ENCODE measurements at regions not wholly inside any gene's neighbourhood (a gene's known extent, or its start where the extent isn't known, plus 50 kb on each side); places are given as distances from the start of the nearest gene placed in this dataset.
A peak's percentile ranks its signal among the peaks of the same experiment; 100 is the strongest.
"Not testable (repeated sequence)": the region's sequence is repeated elsewhere in the genome, so short reads cannot be mapped to it uniquely, and the experiment has no call there.

GRCh38 chr12:102344691-102345090, 135.7 kb downstream of the IGF1 start:
- DNase-seq = no peak

DNA sequence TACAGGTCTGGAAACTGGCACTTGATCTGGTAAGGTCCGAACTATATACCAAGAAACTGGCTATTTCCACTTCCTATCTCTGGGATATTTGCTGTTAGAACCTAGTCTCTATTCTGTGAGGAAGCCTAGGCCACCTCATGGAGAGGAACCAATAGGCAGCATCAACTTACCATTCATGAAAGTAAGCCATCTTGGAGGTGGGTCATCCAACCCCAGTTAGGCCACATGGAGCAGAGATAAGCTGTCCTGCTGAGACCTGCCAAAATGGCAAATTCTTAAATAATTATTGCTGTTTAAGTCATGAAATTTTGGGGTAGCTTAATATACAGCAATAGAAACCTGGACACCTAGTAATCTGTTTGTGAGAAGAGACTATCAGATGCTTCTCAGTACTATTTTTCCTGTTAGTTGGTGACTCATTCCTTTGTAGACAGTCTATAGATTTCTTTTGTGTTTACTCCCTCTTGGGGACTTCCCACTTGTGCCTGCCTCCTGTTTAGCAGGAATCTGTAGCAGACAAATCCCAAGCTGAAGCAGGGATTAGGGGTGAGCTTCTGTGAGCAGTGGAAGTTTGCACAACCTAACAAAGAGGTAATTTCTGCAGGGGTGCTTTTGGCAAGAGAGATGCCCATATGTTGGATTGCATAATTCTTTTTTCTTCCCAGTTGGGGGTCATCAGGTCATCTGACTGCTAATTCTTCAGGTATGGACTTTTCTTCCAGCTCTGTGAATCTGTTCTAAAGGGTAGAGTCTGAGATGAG, 136.8 kb downstream of the IGF1 start:
- DNase-seq = no peak

GRCh38 chr12:102342281-102343006, 137.9 kb downstream of the IGF1 start:
- DNase-seq = no peak

- no peak for DNase-seq
Measured at GRCh38 chr12:102334765-102335164, 137.1 kb upstream of the PMCH start.

DNA sequence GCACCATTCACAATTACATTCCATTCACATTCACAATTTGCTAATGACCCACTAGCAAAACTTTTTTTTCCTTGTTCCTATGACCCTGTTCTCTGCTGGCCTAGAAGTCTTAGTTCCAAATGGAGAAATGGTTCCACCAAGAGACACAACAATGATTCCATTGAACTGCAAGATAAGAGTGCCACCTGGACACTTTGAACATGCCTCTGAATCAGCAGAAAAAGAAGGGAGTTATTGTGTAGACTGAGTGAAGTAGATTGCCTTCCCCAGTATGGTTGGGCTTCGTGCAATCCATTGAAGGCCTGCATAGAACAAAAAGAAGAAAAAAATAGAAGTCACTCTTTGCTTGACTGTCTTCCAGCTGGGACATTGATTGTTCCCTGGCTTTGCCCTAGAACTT, 133.8 kb upstream of the PMCH start:
- no peak for DNase-seq

- no peak for DNase-seq
Measured at GRCh38 chr12:102329883-102330282, 132.2 kb upstream of the PMCH start.

DNA sequence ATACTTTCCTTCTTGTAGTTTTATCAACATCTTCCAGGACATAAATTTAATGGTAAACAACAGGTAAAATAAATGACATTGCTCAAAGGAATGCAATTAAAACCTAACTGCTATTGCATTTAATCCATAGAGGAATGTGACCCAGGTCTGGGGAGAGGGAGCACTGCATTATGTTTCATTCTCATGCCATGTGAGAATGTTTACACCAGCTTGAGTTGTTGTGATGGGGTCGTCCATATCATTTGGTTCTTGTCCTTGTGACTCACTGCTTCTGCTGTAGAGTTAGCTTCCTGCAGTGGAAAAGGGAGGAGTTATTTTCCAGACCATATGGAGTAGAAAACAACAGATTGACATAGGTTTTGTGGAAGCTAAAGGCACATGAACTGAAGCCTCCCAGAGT, 129.3 kb upstream of the PMCH start:
- DNase-seq = peak; percentile 51

DNA sequence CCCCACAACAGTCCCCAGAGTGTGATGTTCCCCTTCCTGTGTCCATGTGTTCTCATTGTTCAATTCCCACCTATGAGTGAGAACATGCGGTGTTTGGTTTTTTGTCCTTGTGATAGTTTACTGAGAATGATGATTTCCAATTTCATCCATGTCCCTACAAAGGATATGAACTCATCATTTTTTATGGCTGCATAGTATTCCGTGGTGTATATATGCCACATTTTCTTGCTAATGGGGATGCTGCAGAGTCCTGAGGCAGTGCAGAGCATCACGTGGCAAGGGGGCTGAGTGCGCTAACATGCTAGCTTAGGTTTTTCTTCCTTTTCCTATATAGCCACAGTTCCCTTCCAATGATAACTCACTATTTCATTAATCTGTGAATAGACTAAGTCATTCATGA, 127.5 kb upstream of the PMCH start:
- not testable (repeated sequence) for DNase-seq

DNA sequence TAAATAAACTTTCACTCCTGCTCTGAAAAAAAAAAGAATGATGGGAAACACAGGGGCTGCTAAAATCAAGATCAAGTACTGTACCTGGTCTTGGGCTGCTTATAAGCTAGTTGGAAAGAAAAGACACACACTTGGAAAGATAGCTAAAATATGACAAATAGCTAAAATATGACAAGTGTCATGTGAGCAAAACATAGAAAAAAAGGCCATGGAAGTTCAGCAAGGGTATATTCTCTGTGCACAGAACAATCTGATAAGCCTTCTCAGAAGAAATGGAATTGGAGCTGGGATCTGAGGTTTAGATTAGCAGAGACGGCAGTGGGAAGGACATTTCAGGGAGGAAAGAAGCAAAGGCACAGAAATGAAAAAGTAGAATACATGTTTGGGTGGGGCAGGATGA, 126.2 kb upstream of the PMCH start:
- no peak for DNase-seq

- no peak for DNase-seq
Measured at GRCh38 chr12:102322254-102322653, 124.6 kb upstream of the PMCH start.

DNA sequence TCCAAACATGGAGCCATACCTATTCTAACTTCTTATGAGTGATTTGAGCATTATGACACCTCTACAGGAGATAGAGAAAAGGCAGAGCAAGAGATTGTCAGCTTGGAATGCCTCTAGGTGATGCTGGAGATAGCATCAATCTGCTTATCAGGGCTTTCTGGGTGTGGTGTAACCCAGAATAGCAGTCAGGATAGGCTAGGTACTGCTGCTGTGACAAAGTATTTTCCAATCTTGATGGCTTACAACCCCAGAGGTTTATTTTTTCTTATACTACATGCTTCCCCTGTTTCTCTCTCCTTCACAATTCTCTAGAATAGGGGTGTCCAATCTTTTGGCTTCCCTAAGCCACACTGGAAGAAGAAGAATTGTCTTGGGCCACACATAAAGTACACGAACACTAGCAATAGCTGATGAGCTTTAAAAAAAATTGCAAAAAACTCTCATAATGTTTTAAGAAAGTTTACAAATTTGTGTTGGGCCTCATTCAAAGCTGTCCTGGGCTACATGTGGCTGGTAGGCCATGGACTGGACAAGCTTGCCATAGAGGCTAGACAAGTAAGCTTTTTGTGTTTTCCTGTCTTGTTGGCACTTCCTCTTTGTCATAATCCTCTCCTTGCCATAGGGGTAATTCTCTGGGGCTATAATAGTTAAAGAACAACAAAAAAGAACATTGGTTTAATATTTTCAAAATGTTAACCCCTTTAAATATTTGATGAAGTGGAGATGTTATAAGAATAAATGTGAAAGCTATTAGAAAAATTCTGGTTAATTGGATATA, 123.9 kb upstream of the PMCH start:
- DNase-seq = no peak

DNA sequence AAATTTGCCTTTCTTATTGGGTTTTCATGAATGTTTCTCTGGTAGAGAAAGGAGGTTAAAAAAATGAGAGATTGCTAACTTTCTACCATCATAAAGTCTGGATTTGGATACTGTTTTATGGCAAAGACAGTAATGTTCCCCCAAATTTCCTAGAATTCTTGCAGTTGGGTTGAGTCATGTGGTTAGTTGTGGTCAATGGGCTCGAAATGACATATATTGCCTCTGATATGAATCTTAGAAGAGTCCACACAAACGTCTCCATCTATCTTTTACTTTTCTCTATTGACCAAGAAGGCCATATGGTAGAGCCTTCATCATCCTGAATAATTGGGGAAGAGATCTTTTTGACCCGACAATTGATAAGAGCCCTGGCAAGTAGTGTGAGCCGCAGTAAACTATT, 119.5 kb upstream of the PMCH start:
- no peak for DNase-seq

- no peak for DNase-seq
Measured at GRCh38 chr12:102316723-102317122, 119.1 kb upstream of the PMCH start.

- DNase-seq = no peak
Measured at GRCh38 chr12:102314821-102315220, 117.2 kb upstream of the PMCH start.

GRCh38 chr12:102313116-102313971, 115.7 kb upstream of the PMCH start:
- DNase-seq = not testable (repeated sequence)

GRCh38 chr12:102305486-102305885, 107.9 kb upstream of the PMCH start:
- no peak for DNase-seq

DNA sequence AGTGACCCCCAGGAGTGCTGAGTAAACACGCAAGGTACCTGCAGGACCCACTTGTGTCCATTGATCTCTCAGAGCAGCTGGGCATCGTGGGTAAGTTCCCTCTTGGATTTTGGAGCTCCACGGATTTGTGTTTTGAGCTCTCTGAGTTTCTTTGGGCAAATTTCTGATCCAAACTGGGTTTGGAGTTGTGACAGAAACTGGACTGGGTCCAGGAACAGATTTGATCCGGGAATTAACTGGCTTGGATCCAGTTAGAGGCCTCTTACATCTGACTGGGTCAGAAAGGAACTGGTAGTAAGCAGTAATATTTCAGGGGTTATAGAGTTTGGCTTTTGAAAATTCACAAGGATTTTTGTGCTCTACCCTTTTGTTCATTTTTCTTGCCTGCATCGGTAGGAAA, 107.0 kb upstream of the PMCH start:
- DNase-seq = not testable (repeated sequence)

DNA sequence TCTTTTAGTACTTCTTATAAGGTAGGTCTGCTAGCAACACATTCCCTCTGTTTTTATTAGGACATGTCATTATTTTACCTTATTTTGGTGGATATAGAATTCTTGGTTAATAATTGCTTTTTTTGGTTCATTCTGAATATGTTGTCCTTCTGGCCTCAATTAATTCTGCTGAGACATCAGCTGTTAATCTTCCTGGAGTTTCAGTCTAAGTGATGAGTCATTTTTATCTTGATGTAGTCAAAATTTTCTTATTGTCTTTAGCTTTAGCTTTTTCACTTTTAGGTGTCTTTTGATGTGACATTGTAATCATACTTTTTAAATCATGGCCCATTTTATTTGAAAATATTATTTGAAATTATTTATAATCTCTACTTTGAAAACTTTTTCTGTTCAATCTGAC, 104.9 kb upstream of the PMCH start:
- DNase-seq = no peak

DNA sequence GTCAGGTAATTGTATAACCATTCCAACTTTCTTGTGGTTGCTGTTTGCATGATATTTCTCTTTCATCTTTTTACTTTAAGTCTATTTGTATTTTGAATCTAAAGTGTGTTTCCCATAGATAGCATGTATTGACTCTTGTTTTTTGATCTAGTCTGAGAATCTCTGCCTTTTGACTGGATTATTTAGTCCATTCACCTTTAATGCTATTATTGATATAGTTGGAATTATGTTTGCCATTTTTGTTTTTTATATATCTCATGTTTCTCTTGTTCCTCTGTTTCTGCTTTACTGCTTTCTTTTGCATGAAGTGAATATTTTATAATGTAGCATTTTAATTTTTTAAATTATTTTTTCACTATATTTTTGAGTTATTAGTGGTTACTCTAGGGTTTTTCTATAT, 103.9 kb upstream of the PMCH start:
- no peak for DNase-seq

- peak; percentile 9 for DNase-seq
Measured at GRCh38 chr12:102300824-102301461, 103.3 kb upstream of the PMCH start.

GRCh38 chr12:102299731-102300130, 102.1 kb upstream of the PMCH start:
- no peak for DNase-seq

DNA sequence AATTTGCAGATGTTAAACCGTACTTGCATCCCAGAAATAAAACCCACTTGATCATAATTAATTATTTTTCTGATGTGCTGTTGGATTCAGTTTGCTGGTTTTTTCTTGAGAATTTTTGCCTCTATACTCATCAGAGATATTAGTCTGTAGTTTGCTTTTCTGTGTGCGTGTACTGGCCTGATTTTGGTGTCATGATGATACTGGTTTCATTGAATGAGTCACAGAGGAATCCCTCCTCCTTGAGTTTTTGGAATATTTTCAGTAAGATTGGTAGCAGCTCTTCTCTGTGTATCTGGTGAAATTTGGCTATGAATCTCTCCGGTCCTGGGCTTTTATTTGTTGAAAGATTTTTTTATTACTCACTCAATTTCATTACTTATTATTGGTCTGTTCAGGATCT, 100.4 kb upstream of the PMCH start:
- DNase-seq = no peak
